UCSD-AML1 (cell line): ENCODE measurements at regions not wholly inside any gene's neighbourhood (a gene's known extent, or its start where the extent isn't known, plus 50 kb on each side); places are given as distances from the start of the nearest gene placed in this dataset.
"Not testable (repeated sequence)": the region's sequence is repeated elsewhere in the genome, so short reads cannot be mapped to it uniquely, and the experiment has no call there.

ENCODE experiments used
- DNase-seq: peaks from one replicate; lab custom pipeline; 2025; ENCODE audit not compliant: unreplicated experiment; lab: John Stamatoyannopoulos, UW

DNA sequence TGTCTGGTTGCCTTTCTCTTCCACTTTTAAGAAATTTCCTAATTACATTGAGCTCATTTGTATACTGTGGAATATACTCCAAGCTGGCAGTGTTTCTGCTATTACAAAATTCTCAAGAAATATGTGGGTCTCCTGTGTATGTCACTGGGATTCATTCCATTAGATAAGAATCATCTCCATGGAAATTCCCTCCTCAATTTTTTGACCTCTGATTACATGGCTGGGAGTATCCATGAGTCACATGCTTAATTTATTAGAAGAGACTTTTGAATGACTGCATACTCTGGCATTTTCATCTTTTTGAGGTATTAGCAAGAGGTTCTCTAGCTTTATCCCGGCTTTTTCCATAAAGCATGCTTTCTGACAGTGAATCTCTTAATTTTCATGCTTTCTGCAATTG lies 665.5 kb upstream of the CNTNAP5 start:
- DNase-seq = no peak

DNA sequence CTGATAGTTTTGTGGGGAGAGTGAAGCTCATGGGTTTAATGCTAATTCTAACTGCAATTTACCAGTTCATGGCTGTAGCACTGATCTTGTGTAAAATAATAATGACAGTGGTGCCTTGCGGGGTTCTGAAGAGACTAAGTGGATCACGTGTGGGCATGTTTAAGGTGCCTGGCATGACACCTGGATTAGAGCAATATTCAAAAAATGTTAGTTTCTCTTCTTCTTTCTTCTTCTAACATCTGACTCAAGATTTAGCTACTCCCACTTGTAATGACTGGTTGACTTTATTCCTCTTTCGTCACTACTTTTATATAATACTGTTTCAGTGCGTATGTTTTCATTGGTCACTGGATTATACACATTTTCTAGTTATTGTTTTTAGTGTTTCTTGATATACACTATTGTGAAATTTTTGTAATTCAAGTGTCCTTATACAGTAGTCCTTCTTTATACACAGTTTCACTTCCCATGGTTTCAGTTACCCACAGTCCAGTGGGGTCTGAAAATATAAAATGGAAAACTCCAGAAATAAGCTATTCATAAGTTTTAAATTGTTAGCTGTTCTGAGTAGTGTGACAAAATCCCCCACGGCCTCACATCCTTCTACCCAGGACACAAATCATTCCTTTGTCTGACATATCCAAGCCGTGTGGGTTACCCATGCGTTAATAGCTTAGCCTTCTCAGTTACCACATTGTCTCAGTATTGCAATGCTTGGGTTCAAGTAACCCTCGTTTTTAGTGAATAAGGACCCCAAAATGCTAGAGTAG lies 662.2 kb upstream of the CNTNAP5 start:
- DNase-seq = no peak

DNA sequence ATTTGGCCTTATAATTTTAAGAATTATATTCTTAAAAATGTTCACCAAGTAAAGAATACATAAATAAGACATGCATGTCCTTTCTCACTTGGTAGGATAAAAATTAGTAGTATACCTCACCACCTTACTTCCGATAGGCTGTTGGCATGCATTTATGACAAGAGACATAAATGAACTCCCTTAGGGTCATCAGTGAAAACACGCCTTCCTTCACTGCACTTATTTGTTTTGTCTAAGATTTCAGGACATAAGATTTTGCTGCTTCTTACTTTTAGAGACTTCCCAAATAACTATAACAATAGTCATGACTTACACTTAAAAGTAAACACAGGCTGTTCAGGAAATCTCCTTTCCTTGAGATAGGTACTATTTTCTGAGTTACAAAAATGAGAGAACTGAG lies 661.3 kb upstream of the CNTNAP5 start:
- no peak for DNase-seq

DNA sequence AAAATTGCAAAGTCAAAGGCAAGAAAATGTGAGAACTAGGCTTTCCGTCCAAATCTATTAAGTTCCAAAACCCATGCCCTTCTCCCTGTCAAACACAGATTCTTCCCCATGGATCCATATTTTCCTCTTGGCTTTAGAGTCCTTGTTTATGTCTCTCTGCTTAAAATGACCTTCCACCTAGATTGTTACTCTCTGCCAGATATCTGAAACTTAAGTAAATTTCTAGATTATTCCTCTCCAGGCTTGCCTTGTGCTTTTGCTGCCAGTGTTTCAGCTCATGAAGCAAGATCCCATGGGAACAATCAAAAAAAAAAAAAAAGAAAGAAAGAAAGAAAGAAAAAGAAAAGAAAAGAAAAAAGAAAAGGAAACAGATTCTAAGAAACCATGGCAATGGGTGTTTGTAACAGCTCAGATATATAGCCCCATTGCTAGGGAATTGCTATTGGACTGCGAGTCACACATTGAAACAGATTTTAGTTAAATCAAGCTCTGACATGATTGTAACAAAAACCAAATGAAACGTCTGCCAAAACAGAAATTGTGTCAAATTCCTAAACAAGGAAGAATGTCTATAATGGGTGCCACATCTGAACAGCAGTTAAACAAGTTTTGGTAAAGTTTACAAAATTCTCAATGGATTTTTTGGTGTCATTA lies 660.7 kb upstream of the CNTNAP5 start:
- no peak for DNase-seq

DNA sequence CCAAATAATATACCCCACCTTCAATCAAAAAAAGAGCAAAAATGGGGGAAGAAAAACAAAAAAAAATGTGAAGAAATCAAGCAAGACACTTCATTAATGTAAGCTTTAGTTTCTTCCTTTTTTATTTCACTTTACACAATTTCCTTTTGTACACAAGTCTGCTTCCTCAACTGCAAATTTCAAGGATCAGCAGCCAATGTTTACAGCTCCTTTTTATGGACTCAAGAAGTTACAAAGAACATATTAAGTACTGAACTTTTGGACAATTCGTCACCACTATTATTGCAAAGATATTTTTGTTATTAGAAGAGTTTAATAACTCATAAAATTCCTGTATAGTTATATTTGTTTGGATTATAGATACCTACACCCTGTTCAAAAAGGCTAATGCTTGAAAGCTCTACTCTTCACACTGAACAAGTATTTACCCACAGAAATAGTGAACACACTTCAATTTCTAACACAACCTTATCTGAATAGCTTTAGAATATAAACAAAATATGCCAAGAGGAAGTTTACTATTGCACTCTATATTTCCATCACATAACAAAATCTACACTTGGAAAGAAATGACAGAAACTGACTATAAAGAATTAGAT lies 658.7 kb upstream of the CNTNAP5 start:
- DNase-seq = no peak

DNA sequence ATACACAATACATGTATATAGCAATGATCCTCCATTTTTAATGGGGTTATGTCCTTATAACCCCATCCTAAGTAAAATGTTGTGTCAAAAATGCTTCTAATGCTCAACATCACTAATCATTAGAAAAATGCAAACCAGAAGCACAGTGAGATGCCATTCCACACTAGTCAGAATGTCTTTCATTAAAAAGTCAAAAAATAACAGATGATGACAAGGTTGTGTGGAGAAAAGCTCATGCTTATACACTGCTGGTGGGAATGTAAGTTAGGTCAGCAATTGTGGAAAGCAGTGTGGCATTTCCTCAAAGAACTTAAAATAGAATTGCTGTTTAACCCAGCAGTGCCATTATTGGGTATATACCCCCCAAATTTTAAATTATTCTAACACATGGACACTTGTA lies 654.9 kb upstream of the CNTNAP5 start:
- DNase-seq = no peak

DNA sequence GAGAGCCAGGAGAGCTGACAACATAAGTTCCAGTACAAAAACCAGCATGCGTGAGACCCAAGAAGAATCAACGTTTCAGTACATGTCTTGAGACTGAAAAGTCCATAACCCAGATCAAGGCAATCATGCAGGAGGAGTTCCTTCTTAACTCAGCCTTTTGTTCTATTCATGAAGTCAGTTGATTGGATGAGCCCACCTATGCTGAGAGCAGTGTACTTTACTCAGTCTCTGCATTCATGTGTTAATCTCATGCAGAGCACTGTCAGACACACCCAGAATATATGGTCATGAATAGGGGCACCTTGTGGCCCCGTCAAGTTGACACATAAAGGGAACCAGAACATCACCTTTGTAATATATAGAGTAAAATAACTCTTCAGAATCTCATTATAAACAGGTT lies 653.6 kb upstream of the CNTNAP5 start:
- no peak for DNase-seq

DNA sequence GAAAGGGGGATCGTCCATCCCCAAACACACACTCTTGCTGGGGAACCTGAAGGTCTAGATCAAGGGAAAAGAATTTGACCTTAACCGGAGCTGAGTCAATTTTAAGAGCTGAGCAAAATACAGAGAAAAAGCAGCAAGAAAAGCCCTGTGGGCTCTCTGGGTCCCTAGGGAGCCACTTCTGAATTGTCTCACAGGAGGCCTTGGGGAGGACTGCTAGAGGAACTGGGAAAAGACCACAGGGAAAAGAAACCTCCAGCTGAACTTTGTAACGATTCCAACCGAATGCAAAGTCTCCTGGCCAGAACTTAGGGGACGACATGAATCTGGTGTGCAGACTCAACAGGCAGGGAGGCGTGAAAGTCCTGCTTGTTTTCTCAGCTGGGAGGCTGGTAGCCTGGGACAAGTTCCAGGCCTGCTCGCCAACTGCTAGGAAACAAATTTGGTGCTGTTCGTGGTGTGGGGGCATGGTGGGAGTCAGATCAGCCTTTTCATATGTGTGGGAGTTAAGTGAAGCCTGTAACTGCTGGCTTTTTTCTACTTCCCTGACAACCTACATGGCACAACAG lies 644.6 kb upstream of the CNTNAP5 start:
- no peak for DNase-seq

DNA sequence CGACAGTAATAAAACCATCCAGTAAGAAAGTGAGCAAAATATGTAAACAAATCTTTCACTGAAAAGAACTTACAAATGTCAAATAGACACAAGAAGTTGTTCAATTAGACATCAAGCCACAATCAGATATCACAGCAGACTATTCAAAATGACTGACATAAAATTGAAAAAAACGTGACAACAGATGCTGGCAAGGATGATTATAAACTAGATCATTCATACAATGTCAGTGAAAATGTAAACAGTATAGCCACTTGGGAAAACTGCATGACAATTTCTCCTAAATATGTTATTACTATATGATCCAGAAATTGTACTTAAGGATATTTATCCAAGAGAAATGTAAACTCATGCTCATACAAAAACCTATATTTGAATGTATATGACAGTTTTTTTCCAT lies 609.4 kb upstream of the CNTNAP5 start:
- DNase-seq = no peak

DNA sequence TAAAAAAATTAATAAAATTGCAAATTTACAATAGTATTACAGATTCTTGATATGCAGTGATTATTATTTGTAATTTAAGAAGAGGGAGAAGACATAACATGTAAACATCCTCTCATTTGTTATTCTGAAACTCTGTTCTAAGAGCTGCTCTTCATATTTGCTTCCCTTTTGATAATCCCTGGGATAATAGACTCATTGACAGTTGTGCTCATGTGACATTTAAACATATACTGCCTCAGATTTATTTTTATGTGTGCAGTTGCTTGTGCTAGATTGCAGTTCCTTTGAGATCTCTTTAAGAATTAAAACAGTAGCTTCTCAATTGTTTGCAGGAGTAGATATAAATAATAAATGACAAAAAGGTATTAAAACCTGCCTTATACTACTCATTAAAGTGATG lies 605.1 kb upstream of the CNTNAP5 start:
- DNase-seq = no peak

DNA sequence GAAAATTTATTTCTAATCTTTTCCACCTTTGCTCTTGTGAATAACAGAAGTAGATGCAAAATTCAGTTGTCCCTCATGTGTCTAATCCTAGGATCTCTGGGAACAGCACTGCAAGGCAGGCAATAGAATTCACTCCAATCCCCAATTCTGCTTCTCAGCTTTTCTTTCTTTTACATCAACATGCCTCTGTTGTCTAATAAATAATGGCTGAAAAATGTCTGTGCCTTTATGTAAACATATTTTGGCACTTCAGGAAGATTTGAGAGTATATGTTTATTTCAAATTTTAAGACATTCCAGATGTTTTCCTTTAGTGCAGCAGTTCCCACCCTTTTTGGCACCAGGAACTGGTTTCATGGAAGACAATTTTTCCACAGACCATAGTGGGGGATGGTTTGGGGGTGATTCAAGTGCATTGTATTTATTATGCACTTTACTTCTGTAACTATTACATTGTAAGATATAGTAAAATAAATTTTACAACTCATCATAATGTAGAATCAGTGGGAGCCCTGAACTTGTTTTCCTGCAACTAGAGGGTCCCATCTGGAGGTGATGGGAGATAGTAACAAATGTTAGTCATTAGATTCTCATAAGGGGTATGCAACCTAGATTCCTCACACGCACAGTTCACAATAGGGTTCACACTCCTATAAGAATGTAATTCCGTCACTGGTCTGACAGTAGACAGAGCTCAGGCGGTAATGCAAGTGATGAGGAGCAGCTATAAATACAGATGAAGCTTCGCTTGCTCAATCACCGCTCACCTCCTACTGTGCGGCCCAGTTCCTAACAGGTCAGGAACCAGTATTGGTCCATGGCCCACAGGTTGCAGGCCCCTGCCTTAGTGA lies 590.3 kb upstream of the CNTNAP5 start:
- no peak for DNase-seq

DNA sequence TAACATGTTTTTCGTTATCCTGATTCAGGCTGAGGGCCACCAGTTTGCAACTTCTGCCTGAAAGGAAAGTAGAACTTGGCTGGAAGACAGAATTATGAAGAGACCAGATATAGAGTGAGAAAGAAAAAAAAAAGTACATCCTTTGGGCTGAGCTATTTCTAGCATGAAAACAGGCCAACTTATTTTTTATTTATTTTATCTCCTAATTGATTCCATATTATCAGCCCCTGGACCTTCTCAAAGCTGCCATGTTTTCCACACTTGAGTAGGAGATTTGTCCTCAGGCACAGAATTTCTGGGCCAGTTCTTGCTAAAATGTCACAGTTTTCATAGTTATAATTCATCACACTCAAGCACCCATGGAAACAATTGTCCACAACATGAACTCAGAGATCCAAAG lies 586.8 kb upstream of the CNTNAP5 start:
- no peak for DNase-seq

DNA sequence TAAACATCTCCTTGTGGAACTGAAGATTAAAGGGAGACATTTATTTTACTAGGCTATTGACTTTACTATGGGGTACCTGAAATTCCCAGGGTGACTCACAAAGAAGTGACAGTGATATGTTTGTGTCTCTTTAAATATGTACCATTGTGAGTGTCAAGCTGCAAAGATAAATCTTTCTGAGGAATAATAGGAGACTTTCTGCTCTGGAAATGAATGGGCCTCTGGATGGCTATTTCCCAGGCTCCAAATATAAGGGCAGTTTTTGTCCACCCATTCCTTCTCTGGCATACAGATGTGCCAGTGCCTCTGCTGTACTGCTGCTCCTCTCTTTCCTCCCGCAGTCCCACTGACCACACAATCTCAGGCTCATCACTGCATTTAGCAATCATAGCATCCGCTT lies 586.4 kb upstream of the CNTNAP5 start:
- no peak for DNase-seq

DNA sequence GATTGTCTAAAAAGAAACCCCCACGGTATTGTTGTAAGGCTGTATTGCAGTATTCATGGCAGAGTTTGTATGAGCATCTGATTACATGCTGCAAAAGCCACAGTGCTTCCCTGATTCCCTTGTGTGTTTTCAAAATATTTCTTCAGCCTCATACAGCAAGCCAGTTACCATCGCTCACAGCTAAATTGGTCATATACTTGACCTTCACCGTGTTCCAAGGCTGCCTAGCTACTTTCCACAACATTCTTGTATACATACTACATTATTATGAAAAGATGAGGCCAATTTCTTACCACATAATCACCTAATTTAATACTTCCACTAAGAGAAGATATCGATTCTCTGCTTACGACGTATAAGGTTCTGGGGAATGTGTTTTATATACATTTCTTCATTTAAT lies 576.3 kb upstream of the CNTNAP5 start:
- DNase-seq = no peak

DNA sequence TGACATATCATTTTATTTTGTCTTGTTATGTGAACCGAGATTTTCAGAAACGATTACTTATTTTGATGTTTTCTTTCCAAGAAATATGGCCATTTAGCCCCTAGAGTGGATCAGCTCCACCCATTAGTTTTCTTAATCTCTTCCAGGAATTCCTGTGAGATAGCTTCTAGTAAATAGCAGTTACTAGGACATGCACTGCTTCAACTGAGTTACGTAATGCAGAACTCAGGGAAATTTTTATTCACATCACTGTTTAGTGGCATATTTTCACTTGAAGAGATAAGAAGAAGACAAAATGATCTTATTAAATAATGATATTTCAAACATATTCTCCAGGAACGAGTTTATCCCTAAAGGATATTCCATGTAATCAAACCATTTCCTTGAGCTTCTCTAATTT lies 573.5 kb upstream of the CNTNAP5 start:
- no peak for DNase-seq

DNA sequence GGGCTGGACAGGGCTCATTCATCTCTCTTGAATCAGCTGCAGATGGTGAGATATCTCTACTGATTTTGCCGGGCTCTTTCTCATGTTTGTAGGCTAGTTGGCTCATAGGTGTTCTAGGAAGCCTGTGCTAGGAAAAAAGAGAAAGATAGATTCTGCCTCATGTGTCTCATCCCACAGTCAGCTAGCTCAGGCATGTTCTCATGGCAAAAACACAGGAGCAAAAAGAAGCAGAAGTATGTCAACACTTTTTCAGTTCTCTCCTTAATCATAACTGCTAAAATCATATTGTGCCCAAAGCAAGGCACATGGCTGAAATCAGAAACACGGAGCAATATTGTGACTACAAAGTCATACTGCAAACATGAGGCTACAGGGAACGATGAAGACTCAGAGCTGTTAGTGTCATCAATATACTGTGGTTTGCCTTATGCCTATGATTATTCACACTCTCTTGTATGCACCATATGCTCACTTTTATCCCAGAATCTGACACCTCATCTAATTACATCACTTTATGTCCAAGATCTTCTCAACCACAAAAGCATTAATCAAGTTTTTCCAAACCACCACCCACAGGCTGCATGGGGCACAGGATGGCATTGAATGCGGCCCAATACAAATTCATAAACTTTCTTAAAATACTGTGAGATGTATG lies 571.9 kb upstream of the CNTNAP5 start:
- no peak for DNase-seq

DNA sequence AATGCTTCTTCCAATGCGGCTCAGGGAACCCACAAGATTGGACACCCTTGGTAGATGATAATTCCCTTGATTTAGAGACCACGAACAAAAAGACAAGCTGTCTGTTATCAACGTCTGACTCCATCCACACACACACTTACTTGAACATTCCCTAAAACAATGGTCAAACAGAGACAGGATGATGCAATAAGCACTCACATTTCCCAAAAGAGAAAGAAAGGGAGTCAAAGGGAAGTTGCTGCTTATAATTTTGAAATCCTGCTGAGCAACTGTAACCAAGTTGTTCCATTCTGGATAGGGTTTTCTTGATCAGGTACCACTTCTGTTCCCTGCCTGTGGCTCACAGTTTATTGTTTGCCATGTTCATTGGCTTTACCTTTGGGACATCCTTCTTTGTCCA lies 571.3 kb upstream of the CNTNAP5 start:
- DNase-seq = no peak

DNA sequence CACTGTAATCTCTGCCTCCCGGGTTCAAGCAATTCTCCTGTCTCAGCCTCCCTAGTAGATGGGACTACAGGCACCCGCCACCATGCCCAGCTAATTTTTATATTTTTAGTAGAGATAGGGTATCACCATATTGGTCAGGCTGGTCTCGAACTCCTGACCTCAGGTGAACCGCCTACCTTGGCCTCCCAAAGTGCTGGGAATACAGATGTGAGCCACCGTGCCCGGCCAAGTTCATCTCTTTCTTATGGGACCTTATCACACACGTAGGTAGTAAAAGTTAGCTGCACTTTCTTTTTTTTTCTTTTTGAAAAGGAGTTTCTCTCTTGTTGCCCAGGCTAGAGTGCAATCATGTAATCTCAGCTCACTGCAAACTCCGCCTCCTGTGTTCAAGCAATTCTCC lies 569.9 kb upstream of the CNTNAP5 start:
- not testable (repeated sequence) for DNase-seq

DNA sequence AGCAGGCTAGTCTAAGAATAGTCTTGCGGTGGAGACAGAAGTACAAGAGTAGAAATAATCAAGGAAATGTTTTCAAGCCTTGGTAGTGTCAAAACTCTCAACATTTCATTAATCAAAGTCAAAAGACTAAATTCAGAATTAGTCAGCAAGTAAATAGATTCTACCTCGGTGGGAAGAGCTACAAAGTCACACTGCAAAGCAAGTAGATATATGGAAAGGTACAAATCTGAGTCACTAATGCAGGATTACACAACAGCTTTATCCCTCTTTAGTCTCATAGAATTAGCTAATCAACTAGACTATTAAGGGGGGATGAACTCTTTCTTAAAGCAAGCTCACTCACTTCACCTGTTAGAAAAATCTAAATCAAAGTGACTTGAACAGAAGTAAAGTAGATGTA lies 568.7 kb upstream of the CNTNAP5 start:
- DNase-seq = no peak

DNA sequence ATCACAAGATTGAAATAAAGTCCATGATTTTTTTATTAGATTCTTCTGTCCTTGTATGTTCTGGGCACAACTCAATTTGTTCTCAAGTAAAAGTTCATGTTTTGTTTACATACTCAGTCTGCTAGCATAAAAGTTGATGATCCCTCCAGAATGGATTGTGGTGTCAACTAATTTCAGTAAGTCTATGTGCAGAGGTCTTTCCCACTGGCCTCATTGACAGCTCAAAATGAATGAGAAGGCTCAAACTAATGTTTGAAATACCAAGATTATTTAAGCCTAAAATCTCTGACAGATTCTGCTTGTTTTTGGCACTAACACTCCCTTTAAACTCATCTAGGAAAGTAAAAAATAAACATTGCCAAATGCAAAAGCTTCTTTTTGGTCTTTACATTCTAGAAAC lies 561.2 kb upstream of the CNTNAP5 start:
- DNase-seq = no peak

DNA sequence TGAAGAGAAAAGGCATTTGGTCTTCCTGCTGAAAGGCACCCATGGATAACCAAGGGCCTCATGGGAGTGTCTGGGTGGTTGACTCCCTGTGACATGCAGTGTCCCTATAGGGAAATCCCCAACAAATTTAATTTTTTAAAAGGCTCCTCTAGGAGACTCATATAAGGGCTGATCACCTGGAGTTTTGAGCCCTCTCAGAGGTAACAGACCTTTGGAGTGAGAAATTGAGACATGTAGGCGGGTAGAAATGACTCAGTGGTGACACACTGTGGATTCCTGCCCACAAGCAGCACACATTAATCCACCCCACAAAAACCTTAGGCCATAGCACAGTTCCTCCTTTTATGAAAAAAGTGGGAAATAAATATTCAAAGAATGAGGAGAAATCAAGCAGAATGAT lies 557.0 kb upstream of the CNTNAP5 start:
- no peak for DNase-seq
